Stomach smooth muscle (tissue), 2 donors: ENCODE measurements at regions not wholly inside any gene's neighbourhood (a gene's known extent, or its start where the extent isn't known, plus 50 kb on each side); places are given as distances from the start of the nearest gene placed in this dataset.

Experiments used
- H3K27ac ChIP-seq: one replicate; pipeline ENCODE4 v1.7.0; 2013; ENCODE audit warnings: mild to moderate bottlenecking, low read length, inconsistent platforms
- H3K27me3 ChIP-seq, 2 donors: one replicate each; pipeline ENCODE4 v1.7.0; 2013; ENCODE audit warnings: low read length in 2 of 2; ENCODE audit not compliant: insufficient read depth in 2 of 2, control insufficient read depth in 1 of 2
- H3K36me3 ChIP-seq, 2 donors: one replicate each; pipeline ENCODE4 v1.7.0; 2013; ENCODE audit warnings: low read length in 2 of 2; ENCODE audit not compliant: control insufficient read depth in 2 of 2, insufficient read depth in 2 of 2
- H3K4me1 ChIP-seq: one replicate; pipeline ENCODE4 v1.7.0; 2013; ENCODE audit warnings: low read length; ENCODE audit not compliant: control insufficient read depth, insufficient read depth
- H3K4me3 ChIP-seq, 2 donors: one replicate each; pipeline ENCODE4 v1.7.0; 2013; ENCODE audit warnings: low read length in 2 of 2
- H3K9ac ChIP-seq, 2 donors: one replicate each; pipeline ENCODE4 v1.7.0; 2013; ENCODE audit warnings: low read length in 2 of 2, mild to moderate bottlenecking in 1 of 2
- H3K9me3 ChIP-seq, 2 donors: one replicate each; pipeline ENCODE4 v1.7.0; 2013; ENCODE audit warnings: low read length in 2 of 2; ENCODE audit not compliant: control insufficient read depth in 2 of 2
- donor health status: healthy.
- donor health status: Pancreatic carcinoma.

DNA sequence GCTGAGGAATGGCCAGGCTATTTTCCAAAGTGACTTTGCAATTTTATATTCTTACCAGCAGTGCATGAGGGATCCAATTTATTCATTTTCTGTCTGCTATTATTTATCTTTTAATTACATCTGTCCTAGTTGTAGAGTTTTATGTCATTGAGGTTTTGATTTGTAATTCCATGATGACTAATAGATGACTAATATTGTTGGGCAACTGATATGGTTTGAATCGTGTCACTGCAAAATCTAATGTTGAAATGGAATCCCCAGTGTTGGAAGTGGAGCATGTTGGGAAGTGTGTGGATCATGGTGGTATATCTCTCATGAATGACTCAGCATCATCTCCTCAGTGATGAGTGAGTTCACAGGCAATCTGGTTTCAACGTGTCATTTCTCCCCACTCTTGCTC is 201.5 kb downstream of the TBX22 start:
- no peak overlapping the region for H3K4me3 ChIP-seq
- no peaks in the 10 kb centered on the region for H3K36me3 ChIP-seq
- no peak overlapping the region for H3K27ac ChIP-seq
- no peaks in the 10 kb centered on the region for H3K4me1 ChIP-seq
- no peak overlapping the region for H3K9ac ChIP-seq
- peaks cover 0 to 6% of the 10 kb centered on the region in 2 donors for H3K9me3 ChIP-seq
- no peaks in the 10 kb centered on the region for H3K27me3 ChIP-seq

DNA sequence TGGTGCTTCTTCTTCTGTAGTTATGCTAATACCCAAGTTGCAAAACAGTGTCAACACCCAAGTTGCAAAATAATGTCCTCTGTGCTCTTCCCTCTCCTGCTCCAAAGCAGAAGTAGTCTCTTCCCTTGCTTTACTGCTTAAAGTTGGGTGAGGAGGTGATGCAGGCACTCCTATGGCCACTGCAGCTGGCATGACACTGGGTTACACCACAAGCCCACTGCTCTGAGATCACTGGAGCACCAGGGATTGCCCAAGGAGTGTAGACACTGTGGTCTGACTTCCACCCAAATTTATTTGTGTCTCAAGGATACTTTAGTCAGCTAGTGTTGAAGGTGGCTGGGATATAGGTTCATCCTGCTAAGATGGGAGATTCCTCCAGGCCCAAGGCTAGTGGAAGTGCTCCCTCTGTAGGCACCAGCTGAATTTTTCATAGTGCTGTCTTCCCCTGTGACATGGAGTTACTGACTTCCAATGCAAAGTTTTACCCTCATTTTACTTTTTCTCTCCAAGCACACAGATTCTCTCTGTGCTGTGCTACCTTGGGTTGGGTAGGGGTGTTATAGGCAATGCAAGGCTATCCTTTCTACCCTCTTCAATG is 196.2 kb upstream of the TENT5D start:
- Histone ChIP-seq H3K36me3 (no peaks in the 10 kb centered on the region), H3K27ac (no peak overlapping the region), H3K9me3 (no peaks in the 10 kb centered on the region), H3K4me3 (no peak overlapping the region), H3K4me1 (no peaks in the 10 kb centered on the region), H3K27me3 (no peaks in the 10 kb centered on the region), H3K9ac (no peak overlapping the region)

DNA sequence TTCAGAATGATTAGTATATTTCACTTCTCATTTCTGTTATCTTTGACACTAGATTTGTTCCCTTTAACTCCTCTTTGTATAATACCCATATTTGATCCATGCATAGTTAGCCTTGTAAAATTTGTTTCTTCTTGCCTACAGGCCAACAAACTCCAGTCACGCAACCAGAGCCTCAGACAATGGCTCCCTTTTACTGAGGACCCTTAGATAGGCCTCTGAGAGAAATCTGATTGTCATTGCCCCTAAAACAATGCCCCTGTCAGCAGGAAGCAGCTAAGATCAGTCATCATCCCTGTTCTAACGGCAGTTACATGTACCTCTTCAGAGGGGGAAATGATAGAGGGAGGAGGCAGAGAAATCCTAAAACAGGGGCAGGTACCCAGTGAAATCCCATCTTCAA is 190.6 kb upstream of the TENT5D start:
- H3K4me1 ChIP-seq = no peaks in the 10 kb centered on the region

DNA sequence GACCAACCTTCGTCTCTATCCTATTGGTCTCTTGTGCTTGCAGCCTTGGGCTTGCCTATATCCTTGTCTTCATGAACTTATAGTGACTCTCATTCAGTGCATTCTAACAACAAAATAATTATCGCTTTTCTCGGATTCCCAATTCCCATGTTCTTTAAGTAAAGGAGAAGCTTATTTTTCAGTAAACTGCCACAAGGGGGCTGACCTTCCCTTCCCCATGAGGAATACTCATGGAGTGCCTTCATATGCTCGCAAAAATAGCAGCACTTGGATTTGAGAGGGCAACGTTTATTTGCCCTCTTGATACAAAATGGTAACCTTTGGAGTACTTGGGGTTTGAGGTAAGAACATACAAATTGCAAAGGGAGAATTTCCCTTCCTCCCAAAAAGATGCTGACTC is 183.2 kb upstream of the TENT5D start:
- no peaks in the 10 kb centered on the region for H3K36me3 ChIP-seq
- no peak overlapping the region for H3K9ac ChIP-seq
- H3K27ac ChIP-seq = no peak overlapping the region
- no peak overlapping the region for H3K4me3 ChIP-seq
- H3K27me3 ChIP-seq = peaks cover 0 to 4% of the 10 kb centered on the region in 2 donors
- H3K9me3 ChIP-seq = no peaks in the 10 kb centered on the region
- H3K4me1 ChIP-seq = no peaks in the 10 kb centered on the region

More for the DNA sequence above, 190.6 kb upstream of the TENT5D start:
- H3K27me3 ChIP-seq = no peaks in the 10 kb centered on the region
- H3K36me3 ChIP-seq = no peaks in the 10 kb centered on the region
- no peak overlapping the region for H3K27ac ChIP-seq
- H3K9me3 ChIP-seq = no peaks in the 10 kb centered on the region
- no peak overlapping the region for H3K4me3 ChIP-seq
- no peak overlapping the region for H3K9ac ChIP-seq

DNA sequence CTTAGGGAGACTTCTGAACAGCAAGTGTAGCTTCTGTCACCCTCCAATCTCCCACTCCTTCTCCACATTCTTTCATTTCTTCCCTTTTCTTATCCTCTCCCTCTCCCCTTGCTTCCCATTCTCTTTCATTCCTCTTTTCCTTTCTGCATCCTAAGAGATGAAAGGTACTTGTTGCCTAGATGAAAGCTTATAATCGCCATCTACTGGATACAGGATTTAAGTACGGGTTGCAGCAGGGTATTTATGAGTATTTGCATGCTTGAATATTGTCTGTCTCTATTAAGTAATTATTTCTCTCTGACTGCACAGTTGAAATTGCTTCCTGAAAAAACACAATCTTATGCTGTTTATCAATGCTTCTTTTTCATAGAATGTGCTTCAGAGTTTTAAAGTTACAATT is 174.0 kb upstream of the TENT5D start:
- no peaks in the 10 kb centered on the region for H3K36me3 ChIP-seq
- no peak overlapping the region for H3K4me3 ChIP-seq
- no peaks in the 10 kb centered on the region for H3K9me3 ChIP-seq
- no peaks in the 10 kb centered on the region for H3K4me1 ChIP-seq
- H3K27me3 ChIP-seq = no peaks in the 10 kb centered on the region
- H3K27ac ChIP-seq = no peak overlapping the region
- H3K9ac ChIP-seq = no peak overlapping the region

DNA sequence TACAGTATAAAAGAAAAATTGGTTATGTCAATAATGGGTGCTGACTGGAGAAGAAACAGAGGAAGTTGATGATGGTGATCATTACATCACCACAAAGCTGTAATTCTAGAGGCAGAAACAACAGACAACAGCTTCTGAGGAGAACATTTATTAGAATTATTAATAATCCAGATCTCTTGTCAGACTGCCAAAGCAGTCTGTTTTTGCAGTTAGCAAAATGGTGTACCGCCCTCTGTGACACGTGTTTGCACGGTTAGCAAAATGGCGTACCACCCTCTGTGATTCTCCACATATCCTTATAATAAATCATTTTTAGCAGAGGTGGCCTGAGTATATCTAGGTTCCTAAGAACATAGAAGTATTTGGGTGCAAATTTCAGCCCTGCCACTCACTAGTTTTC is 154.0 kb upstream of the TENT5D start:
- H3K4me1 ChIP-seq = no peaks in the 10 kb centered on the region
- no peaks in the 10 kb centered on the region for H3K27me3 ChIP-seq
- no peaks in the 10 kb centered on the region for H3K36me3 ChIP-seq
- no peak overlapping the region for H3K9ac ChIP-seq
- no peaks in the 10 kb centered on the region for H3K9me3 ChIP-seq
- H3K27ac ChIP-seq = no peak overlapping the region
- H3K4me3 ChIP-seq = no peak overlapping the region

DNA sequence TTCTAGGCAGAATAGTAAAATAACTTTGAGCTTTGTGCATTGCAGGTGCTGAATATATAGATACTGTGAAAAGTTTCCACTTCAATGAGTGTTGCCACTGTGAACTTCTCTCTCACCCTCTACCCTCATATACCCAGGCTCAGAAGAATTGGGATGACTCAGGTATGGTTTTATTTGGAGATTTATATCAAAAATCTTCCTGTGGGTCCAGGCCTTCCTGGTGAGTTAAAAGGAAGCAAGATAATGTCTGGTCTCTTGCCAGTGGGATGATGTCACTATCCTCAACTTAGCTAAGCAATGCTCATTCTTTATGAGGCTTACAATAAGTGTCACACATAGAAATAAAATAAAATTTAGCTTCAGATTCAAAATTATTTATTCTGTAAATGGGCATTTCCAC is 153.3 kb upstream of the TENT5D start:
- H3K36me3 ChIP-seq = no peaks in the 10 kb centered on the region
- H3K27me3 ChIP-seq = no peaks in the 10 kb centered on the region
- no peaks in the 10 kb centered on the region for H3K9me3 ChIP-seq

DNA sequence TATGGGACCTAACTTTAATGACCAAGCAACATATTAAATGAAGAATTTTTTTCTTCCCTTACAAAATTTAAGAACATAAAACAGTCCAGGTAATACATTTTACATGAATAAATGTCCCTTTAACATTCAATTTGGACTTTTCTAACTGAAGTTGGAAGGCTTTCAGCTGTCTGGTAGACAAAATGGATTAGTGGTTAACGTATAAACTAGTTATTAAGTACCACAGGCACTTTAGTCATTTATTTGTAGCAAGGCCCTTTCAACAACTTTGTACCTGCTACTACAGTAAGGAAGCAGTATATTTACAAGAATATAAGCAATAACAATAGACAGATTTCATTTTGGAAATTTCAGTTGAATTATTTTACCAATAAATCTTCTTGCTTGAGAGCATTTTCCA is 152.5 kb upstream of the TENT5D start:
- no peaks in the 10 kb centered on the region for H3K27me3 ChIP-seq
- H3K4me3 ChIP-seq = no peak overlapping the region
- H3K27ac ChIP-seq = no peak overlapping the region
- no peak overlapping the region for H3K9ac ChIP-seq
- H3K36me3 ChIP-seq = no peaks in the 10 kb centered on the region
- H3K4me1 ChIP-seq = no peaks in the 10 kb centered on the region
- no peaks in the 10 kb centered on the region for H3K9me3 ChIP-seq

More for the DNA sequence above, 153.3 kb upstream of the TENT5D start:
- Histone ChIP-seq H3K9ac (no peak overlapping the region), H3K4me3 (no peak overlapping the region), H3K27ac (no peak overlapping the region), H3K4me1 (no peaks in the 10 kb centered on the region)

DNA sequence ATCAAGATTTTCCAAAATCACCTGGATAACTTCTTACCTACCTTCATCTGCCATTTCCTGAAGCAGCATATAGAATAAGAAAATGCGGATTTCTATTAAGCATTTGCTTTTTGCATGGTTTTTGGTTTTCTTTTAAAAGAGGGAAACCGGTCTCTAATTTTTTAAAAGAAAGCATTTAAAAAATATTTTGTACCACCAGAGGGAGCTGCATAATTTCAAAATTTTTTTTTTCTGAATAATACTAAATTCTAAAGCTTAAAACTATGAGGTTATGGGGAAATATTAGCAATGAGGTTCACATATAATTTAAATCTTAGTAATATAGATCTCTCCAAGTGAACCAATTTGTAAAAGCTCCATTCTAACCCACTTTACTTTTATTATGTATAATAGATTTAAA is 137.7 kb upstream of the TENT5D start:
- H3K27ac ChIP-seq = no peak overlapping the region
- no peaks in the 10 kb centered on the region for H3K4me1 ChIP-seq
- no peak overlapping the region for H3K9ac ChIP-seq
- no peak overlapping the region for H3K4me3 ChIP-seq
- H3K36me3 ChIP-seq = no peaks in the 10 kb centered on the region
- H3K27me3 ChIP-seq = no peaks in the 10 kb centered on the region
- no peaks in the 10 kb centered on the region for H3K9me3 ChIP-seq

DNA sequence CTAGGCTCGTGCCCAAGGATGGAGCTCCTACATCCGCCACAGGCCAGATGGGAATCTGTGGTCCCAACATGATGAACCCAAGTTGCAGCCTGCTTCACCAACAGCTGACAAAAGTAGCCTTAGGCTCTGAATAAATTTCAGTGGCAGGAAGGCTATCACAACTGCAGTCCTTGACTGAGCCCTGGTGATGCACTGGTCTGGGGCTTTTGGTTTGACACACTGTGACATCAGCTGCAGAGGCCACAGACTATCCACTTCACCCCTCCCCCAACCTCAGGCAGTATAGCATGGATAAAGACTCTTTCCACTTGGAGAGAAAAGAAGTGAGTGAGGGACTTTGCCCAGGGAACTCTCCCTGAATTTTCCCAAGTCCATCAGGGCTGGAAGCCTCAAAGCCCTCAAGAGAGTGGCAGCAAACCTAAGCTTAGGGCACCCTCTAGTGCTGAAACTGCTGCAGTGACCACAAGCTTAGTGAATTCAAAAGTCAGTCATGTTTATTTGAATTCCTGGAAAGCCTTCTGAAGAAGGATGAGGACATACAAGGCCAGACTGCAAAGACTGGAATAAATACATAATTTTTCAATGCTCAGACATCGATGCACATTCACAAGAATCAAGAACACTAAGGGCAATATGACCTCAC is 135.0 kb upstream of the TENT5D start:
- H3K9me3 ChIP-seq = no peaks in the 10 kb centered on the region
- H3K9ac ChIP-seq = no peak overlapping the region
- H3K4me1 ChIP-seq = no peaks in the 10 kb centered on the region
- H3K27me3 ChIP-seq = no peaks in the 10 kb centered on the region
- no peak overlapping the region for H3K4me3 ChIP-seq
- no peaks in the 10 kb centered on the region for H3K36me3 ChIP-seq
- no peak overlapping the region for H3K27ac ChIP-seq

DNA sequence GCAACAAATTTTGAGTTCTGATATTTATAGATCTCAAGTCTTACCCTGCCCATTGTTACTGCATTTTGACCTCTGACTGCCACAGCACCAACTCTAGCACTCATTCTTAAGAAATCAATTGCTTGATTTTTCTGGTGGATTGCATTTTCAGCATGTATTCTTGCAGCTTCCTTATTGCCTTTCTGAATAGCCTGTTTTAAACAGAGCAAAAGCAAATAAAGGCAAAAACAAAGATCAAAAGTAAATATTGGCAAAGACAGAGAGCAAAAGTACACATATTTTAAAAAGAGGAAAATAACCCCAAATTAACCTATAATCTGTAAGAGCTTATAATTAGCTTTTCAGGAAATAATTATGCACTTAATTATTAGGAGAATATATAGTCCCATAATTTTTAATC is 129.4 kb upstream of the TENT5D start:
- no peak overlapping the region for H3K27ac ChIP-seq
- no peak overlapping the region for H3K4me3 ChIP-seq
- no peaks in the 10 kb centered on the region for H3K36me3 ChIP-seq
- no peaks in the 10 kb centered on the region for H3K4me1 ChIP-seq
- H3K27me3 ChIP-seq = no peaks in the 10 kb centered on the region
- H3K9me3 ChIP-seq = no peaks in the 10 kb centered on the region
- H3K9ac ChIP-seq = no peak overlapping the region
